Tibial nerve (tissue), 4 donors: ENCODE measurements at regions not wholly inside any gene's neighbourhood (a gene's known extent, or its start where the extent isn't known, plus 50 kb on each side); places are given as distances from the start of the nearest gene placed in this dataset.

Experiments used
- EP300 ChIP-seq, 2 donors: sonication (generic); formaldehyde crosslinking; IDR thresholded peaks; one replicate each; pipeline ENCODE4 v1.6.1; 2017; ENCODE audit warnings: antibody characterized with exemption in 2 of 2, mild to moderate bottlenecking in 1 of 2
- POLR2A ChIP-seq, 2 donors: fragments of 450-650 bp; IDR thresholded peaks; one replicate each; pipeline ENCODE4 v1.6.1; 2017; ENCODE audit warnings: antibody characterized with exemption in 2 of 2, mild to moderate bottlenecking in 2 of 2, moderate library complexity in 2 of 2
- TF ChIP-seq, protein P1 (sequence below), 5 experiments: fragments of 200-600 bp in 3 of 5; fragments of 450-650 bp in 2 of 5; sonication (generic) in 3 of 5; IDR thresholded peaks; one replicate each; pipeline ENCODE4 v1.5.1; 2016 to 2019; ENCODE audit warnings: antibody characterized with exemption in 5 of 5, mild to moderate bottlenecking in 3 of 5, moderate library complexity in 2 of 5

DNA sequence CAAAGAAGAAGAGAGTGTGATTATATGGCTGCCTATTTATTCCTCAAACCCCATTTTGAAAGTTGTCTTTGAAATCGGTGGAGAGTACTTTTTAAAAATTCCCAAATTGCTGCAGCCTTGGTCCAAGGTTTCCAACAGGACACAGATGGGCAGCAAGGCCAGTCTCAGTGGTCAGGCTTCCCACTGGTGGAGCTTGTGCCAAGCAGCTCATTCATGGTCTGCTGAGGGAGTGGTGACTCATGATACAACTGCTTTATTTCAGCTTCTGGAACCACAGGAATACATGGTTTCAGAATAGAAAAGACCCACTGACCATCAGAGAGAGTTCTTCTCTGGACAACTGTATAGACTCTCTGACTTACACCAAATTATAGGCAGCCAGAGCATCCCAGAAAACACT is 673.1 kb upstream of the KLF4 start:
- TF ChIP-seq, protein P1, sequence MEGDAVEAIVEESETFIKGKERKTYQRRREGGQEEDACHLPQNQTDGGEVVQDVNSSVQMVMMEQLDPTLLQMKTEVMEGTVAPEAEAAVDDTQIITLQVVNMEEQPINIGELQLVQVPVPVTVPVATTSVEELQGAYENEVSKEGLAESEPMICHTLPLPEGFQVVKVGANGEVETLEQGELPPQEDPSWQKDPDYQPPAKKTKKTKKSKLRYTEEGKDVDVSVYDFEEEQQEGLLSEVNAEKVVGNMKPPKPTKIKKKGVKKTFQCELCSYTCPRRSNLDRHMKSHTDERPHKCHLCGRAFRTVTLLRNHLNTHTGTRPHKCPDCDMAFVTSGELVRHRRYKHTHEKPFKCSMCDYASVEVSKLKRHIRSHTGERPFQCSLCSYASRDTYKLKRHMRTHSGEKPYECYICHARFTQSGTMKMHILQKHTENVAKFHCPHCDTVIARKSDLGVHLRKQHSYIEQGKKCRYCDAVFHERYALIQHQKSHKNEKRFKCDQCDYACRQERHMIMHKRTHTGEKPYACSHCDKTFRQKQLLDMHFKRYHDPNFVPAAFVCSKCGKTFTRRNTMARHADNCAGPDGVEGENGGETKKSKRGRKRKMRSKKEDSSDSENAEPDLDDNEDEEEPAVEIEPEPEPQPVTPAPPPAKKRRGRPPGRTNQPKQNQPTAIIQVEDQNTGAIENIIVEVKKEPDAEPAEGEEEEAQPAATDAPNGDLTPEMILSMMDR (IDR thresholded peaks at IDR 0.05), result no peak
- no peak for TF ChIP-seq POLR2A (IDR thresholded peaks at IDR 0.05)
- TF ChIP-seq EP300 (IDR thresholded peaks at IDR 0.05), result no peak
